ENCODE measurements at regions not wholly inside any gene's neighbourhood (a gene's known extent, or its start where the extent isn't known, plus 50 kb on each side); places are given as distances from the start of the nearest gene placed in this dataset.

DNA sequence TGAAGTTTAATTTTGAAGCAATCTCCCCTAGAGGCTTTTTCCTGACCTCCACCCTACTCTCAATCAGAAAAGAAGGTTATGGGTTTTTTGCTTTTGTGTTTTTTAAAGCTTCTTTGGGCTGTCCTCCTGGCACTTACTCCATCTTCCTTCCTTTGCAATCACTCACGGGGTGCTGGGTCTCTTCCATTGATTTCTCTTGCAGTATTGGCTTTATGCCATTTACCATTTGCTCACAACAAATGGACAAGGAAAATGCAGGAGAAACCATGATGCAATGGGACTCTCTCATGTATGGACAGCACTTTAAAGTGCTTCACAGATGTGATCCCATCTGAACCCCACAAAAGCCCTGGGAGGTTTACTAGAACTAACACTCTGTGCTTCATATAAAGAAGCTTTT is 57.5 kb downstream of the SST start:
- TF ChIP-seq CTCF (IDR thresholded peaks at IDR 0.05; ENCODE audit: insufficient read depth, low read length, poor library complexity, severe bottlenecking) (no peak), EZH2phosphoT487 (conservative IDR thresholded peaks at IDR 0.05; ENCODE audit: low read length) (no peak)

Measured in SU-DHL-6 (cell line).